Testis (tissue), 2 donors: ENCODE measurements at regions not wholly inside any gene's neighbourhood (a gene's known extent, or its start where the extent isn't known, plus 50 kb on each side); places are given as distances from the start of the nearest gene placed in this dataset.

ENCODE experiments used
- DNase-seq: peaks from one replicate; pipeline ENCODE4 v3.0.0-alpha.2; 2019
- H3K27ac ChIP-seq, 2 donors: fragments of 200-600 bp; sonication (generic); one replicate each; pipeline ENCODE4 v1.5.1; 2019
- H3K27me3 ChIP-seq: fragments of 200-600 bp; sonication (generic); one replicate; pipeline ENCODE4 v1.5.1; 2019
- H3K36me3 ChIP-seq: fragments of 200-600 bp; sonication (generic); one replicate; pipeline ENCODE4 v1.5.1; 2017; ENCODE audit warnings: low read depth; ENCODE audit errors: missing control alignments
- H3K4me1 ChIP-seq: fragments of 200-600 bp; sonication (generic); one replicate; pipeline ENCODE4 v1.5.1; 2019
- H3K4me3 ChIP-seq, 2 donors: fragments of 200-600 bp; sonication (generic); one replicate each; pipeline ENCODE4 v1.5.1; 2017 to 2019
- H3K9me3 ChIP-seq: fragments of 200-600 bp; sonication (generic); one replicate; pipeline ENCODE4 v1.5.1; 2017
- POLR2A ChIP-seq: fragments of 450-650 bp; IDR thresholded peaks from one replicate; pipeline ENCODE4 v1.6.1; 2017; ENCODE audit warnings: antibody characterized with exemption, mild to moderate bottlenecking, moderate library complexity
- WGBS, 2 donors: methylation state at CpG; one replicate each; pipeline ENCODE4 v1.1.5; 2018; 5-methylcytosine and 5-hydroxymethylcytosine counted together
- intact Hi-C: fragments of 100-400 bp; cut with DNase I; formaldehyde crosslinking; loops from one replicate; pipeline ENCODE4 v1.15.1; 2023; ENCODE audit warnings: low total_unique reads
- TF ChIP-seq, protein P1 (sequence below), 3 experiments: fragments of 450-650 bp in 2 of 3; fragments of 200-600 bp in 1 of 3; sonication (generic) in 1 of 3; IDR thresholded peaks; one replicate each; pipeline ENCODE4 v1.5.1; 2016 to 2019; ENCODE audit warnings: antibody characterized with exemption in 3 of 3, mild to moderate bottlenecking in 2 of 3, moderate library complexity in 1 of 3

DNA sequence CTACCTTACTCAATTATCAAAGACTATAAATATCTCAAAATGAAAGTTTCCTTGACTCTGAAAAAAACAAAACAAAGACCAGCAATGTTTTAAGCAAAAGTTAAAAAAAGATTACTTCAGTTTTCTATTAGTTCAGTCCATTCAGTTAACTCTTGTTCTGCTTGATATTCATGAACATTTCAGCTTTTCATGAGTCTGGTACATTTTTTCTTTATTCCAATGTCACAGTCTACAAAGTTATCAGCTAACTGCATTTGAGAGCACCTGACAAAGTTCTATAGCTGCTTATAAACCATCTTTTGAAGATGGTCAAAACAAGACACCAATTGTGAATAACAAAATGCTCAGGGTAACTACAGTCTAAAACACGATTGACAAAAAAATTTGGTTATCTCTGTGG, 156.1 kb upstream of the NOX3 start:
- DNase-seq, result no peak
- Histone ChIP-seq H3K27ac (no peak overlapping the region), H3K9me3 (no peaks in the 10 kb centered on the region), H3K4me3 (no peak overlapping the region), H3K27me3 (no peaks in the 10 kb centered on the region), H3K4me1 (no peaks in the 10 kb centered on the region), H3K36me3 (no peaks in the 10 kb centered on the region)
- intact Hi-C loops, result no loop called here
- 89 to 96% methylated on average over 1 of the region's 1 CpG for WGBS, 2 donors
- TF ChIP-seq, protein P1, sequence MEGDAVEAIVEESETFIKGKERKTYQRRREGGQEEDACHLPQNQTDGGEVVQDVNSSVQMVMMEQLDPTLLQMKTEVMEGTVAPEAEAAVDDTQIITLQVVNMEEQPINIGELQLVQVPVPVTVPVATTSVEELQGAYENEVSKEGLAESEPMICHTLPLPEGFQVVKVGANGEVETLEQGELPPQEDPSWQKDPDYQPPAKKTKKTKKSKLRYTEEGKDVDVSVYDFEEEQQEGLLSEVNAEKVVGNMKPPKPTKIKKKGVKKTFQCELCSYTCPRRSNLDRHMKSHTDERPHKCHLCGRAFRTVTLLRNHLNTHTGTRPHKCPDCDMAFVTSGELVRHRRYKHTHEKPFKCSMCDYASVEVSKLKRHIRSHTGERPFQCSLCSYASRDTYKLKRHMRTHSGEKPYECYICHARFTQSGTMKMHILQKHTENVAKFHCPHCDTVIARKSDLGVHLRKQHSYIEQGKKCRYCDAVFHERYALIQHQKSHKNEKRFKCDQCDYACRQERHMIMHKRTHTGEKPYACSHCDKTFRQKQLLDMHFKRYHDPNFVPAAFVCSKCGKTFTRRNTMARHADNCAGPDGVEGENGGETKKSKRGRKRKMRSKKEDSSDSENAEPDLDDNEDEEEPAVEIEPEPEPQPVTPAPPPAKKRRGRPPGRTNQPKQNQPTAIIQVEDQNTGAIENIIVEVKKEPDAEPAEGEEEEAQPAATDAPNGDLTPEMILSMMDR (IDR thresholded peaks at IDR 0.05), result no peak
- no peak for TF ChIP-seq POLR2A

DNA sequence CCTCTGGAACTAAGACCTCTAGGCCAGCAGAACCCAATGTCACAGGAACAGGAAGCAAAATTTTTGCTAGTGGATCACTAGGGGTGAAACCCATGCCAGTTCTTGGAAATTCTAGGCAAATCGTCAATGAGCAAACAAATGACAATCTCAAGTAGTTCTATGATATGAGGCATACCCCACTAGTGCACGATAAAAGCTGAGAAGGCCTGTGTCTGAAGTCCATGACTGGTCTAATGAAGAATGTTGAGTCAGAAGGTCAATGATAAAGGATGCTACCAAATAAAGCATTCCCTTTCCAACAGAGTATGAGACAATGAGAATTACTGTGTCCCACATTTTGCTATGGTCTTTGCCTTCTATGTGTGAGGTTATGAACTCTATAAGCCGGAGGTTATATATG, 149.4 kb upstream of the NOX3 start:
- no peak for DNase-seq
- Histone ChIP-seq H3K4me3 (no peak overlapping the region), H3K27ac (no peak overlapping the region), H3K9me3 (no peaks in the 10 kb centered on the region), H3K36me3 (no peaks in the 10 kb centered on the region), H3K4me1 (no peaks in the 10 kb centered on the region), H3K27me3 (no peaks in the 10 kb centered on the region)
- intact Hi-C loops, result no loop called here
- WGBS, 2 donors, result 72 to 83% methylated on average over 3 of the region's 3 CpGs
- TF ChIP-seq POLR2A, result no peak
- TF ChIP-seq, protein P1 (IDR thresholded peaks at IDR 0.05), result no peak

DNA sequence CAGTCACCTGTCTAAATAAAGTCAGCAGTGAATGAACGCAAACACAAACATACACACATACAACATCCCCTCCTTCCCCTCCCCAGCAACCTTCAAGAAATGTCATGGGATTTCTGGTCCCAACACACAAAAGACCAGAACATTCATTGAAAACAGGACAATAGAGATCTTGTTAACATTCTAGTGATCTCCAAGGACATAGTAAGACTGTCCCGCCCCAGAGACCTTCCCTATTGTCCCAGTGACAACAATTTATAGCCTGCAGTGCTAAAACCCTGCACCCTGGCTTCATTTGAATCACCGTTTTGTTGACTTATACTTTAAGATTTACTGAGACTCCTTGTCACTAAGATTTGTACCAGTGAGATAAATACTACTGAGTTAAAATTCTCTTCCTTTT, 143.9 kb upstream of the NOX3 start:
- H3K4me3 ChIP-seq, result no peak overlapping the region
- H3K4me1 ChIP-seq, result no peaks in the 10 kb centered on the region
- no peaks in the 10 kb centered on the region for H3K27me3 ChIP-seq
- H3K9me3 ChIP-seq, result no peaks in the 10 kb centered on the region
- H3K27ac ChIP-seq, result no peak overlapping the region
- TF ChIP-seq, protein P1 (IDR thresholded peaks at IDR 0.05), result no peak
- no peak for TF ChIP-seq POLR2A
- H3K36me3 ChIP-seq, result no peaks in the 10 kb centered on the region
- 61 to 76% methylated on average over 3 of the region's 3 CpGs for WGBS, 2 donors
- no peak for DNase-seq
- intact Hi-C loops, result no loop called here

DNA sequence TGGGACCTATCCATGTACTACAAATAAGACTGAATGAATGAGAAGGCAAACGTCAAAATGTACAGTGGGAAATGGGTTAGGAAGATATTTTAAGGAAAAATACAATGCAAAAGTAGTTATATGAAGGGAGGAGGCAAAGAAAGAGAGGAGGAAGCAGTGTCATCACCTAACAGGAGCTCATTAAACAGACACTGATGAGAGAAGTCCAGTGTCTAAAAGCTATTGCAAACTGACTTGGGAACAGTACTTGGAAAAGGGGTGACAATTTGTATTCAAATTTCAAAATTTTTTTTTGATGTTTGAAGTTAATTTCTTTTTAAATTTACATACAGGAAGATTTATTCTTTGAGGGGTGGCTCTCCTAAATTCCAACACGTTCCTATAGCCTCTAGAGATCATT, 143.5 kb upstream of the NOX3 start:
- Histone ChIP-seq H3K36me3 (no peaks in the 10 kb centered on the region), H3K27ac (no peak overlapping the region), H3K27me3 (no peaks in the 10 kb centered on the region), H3K9me3 (no peaks in the 10 kb centered on the region), H3K4me1 (no peaks in the 10 kb centered on the region), H3K4me3 (no peak overlapping the region)
- intact Hi-C loops, result no loop called here
- DNase-seq, result no peak
- WGBS, 2 donors, result 50 to 77% methylated on average over 2 of the region's 2 CpGs
- TF ChIP-seq POLR2A, result no peak
- TF ChIP-seq, protein P1 (IDR thresholded peaks at IDR 0.05), result no peak

DNA sequence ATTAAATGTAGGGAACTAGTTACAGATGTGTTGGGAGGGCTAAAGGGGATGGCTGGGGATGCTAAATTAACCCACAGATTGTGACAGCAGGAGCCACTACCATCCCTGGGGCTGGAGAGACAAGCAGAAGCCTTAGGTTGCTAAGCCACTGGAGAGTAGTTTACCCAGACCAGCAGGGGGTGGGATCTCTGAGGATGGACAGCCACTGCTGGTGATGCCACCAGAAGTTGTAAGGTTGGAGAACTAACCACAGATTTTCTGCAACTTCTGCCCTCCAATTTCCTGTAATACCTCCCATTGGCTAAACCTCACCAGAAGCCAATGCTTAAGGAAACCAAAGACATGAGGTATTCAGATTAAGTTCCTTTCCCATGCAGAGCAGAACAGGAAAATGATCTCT, 139.6 kb upstream of the NOX3 start:
- H3K27ac ChIP-seq, result no peak overlapping the region
- no peaks in the 10 kb centered on the region for H3K9me3 ChIP-seq
- H3K4me3 ChIP-seq, result no peak overlapping the region
- no peaks in the 10 kb centered on the region for H3K36me3 ChIP-seq
- H3K4me1 ChIP-seq, result no peaks in the 10 kb centered on the region
- TF ChIP-seq, protein P1 (IDR thresholded peaks at IDR 0.05), result no peak
- no peak for TF ChIP-seq POLR2A
- DNase-seq, result no peak
- intact Hi-C loops, result no loop called here
- H3K27me3 ChIP-seq, result no peaks in the 10 kb centered on the region
